ENCODE measurements at regions not wholly inside any gene's neighbourhood (a gene's known extent, or its start where the extent isn't known, plus 50 kb on each side); places are given as distances from the start of the nearest gene placed in this dataset.

- H3K27me3 ChIP-seq = no peaks in the 10 kb centered on the region
- no peak for TF ChIP-seq CTCF (IDR thresholded peaks at IDR 0.05)
- H3K4me3 ChIP-seq (ENCODE audit: low read depth in 1 of 2, low read length in 1 of 2) = no peak overlapping the region
- peak overlapping the region; percentile 25 for H3K27ac ChIP-seq
- H3K4me1 ChIP-seq (ENCODE audit: control insufficient read depth in 1 of 2, insufficient read depth in 1 of 2, low read depth in 1 of 2, low read length in 1 of 2) = peaks cover 85 to 92% of the 10 kb centered on the region in 2 experiments
- no peaks in the 10 kb centered on the region for H3K9me3 ChIP-seq
- H3K36me3 ChIP-seq = no peaks in the 10 kb centered on the region
Observed at GRCh38 chr6:24994812-24995211, 59.1 kb upstream of the RIPOR2 start.

- Histone ChIP-seq H3K36me3 (no peaks in the 10 kb centered on the region), H3K4me1 (ENCODE audit: control insufficient read depth in 1 of 2, insufficient read depth in 1 of 2, low read depth in 1 of 2, low read length in 1 of 2) (peaks cover 86 to 92% of the 10 kb centered on the region in 2 experiments), H3K4me3 (ENCODE audit: low read depth in 1 of 2, low read length in 1 of 2) (peak overlapping the region in 1 of 2 experiments; percentile 26), H3K27ac (peak overlapping the region; percentile 90), H3K9me3 (no peaks in the 10 kb centered on the region), H3K27me3 (no peaks in the 10 kb centered on the region)
- no peak for TF ChIP-seq CTCF (IDR thresholded peaks at IDR 0.05)
Observed at GRCh38 chr6:24995270-24995669, 59.5 kb upstream of the RIPOR2 start.

GRCh38 chr6:24996269-24996836 lies 60.6 kb upstream of the RIPOR2 start:
- TF ChIP-seq CTCF (IDR thresholded peaks at IDR 0.05) = no peak
- Histone ChIP-seq H3K36me3 (no peaks in the 10 kb centered on the region), H3K9me3 (no peaks in the 10 kb centered on the region), H3K4me3 (ENCODE audit: low read depth in 1 of 2, low read length in 1 of 2) (peak overlapping the region; percentile 15 to 26), H3K4me1 (ENCODE audit: control insufficient read depth in 1 of 2, insufficient read depth in 1 of 2, low read depth in 1 of 2, low read length in 1 of 2) (peaks cover 76 to 82% of the 10 kb centered on the region in 2 experiments), H3K27me3 (no peaks in the 10 kb centered on the region), H3K27ac (peak overlapping the region; percentile 90)

GRCh38 chr6:24997231-24997630 lies 61.5 kb upstream of the RIPOR2 start:
- Histone ChIP-seq H3K36me3 (no peaks in the 10 kb centered on the region), H3K4me3 (ENCODE audit: low read depth in 1 of 2, low read length in 1 of 2) (peak overlapping the region; percentile 15 to 26), H3K9me3 (no peaks in the 10 kb centered on the region), H3K27ac (peak overlapping the region; percentile 90), H3K27me3 (no peaks in the 10 kb centered on the region), H3K4me1 (ENCODE audit: control insufficient read depth in 1 of 2, insufficient read depth in 1 of 2, low read depth in 1 of 2, low read length in 1 of 2) (peaks cover 71 to 77% of the 10 kb centered on the region in 2 experiments)
- no peak for TF ChIP-seq CTCF (IDR thresholded peaks at IDR 0.05)

GRCh38 chr6:24997905-24998304 lies 62.1 kb upstream of the RIPOR2 start:
- Histone ChIP-seq H3K4me1 (ENCODE audit: control insufficient read depth in 1 of 2, insufficient read depth in 1 of 2, low read depth in 1 of 2, low read length in 1 of 2) (peaks cover 71 to 76% of the 10 kb centered on the region in 2 experiments), H3K9me3 (no peaks in the 10 kb centered on the region), H3K4me3 (ENCODE audit: low read depth in 1 of 2, low read length in 1 of 2) (peak overlapping the region; percentile 15 to 26), H3K36me3 (no peaks in the 10 kb centered on the region), H3K27me3 (no peaks in the 10 kb centered on the region), H3K27ac (peak overlapping the region; percentile 90)
- TF ChIP-seq CTCF (IDR thresholded peaks at IDR 0.05) = no peak

Data from neutrophil (primary cell).